NCI-H510A treated with DMSO at 0.1 percent for 48 hours (cell line): ENCODE measurements at regions not wholly inside any gene's neighbourhood (a gene's known extent, or its start where the extent isn't known, plus 50 kb on each side); places are given as distances from the start of the nearest gene placed in this dataset.
A peak's percentile ranks its signal among the peaks of the same experiment; 100 is the strongest.

ENCODE experiments used
- DNase-seq: peaks from one replicate; lab custom pipeline; 2025; lab: John Stamatoyannopoulos, UW

DNA sequence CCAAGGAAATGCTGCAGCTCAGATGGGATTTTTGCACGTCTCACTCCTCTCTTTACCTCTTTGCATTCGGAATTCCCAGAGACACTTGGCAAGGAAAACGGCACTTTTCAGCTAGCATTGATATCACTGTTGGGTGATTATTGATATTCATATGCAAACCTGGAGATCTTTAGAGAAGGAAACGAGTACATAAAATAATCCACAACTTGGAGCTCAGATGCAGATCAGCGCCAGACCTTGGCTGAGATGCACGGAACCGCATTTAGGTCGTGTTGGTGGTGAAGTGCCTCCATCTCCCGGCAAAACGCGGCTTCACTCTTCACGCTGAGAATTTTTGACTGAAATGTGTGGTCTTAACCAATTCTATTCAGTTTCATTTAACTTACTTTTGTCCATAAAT is 77.2 kb upstream of the ARHGEF7 start:
- no peak for DNase-seq

DNA sequence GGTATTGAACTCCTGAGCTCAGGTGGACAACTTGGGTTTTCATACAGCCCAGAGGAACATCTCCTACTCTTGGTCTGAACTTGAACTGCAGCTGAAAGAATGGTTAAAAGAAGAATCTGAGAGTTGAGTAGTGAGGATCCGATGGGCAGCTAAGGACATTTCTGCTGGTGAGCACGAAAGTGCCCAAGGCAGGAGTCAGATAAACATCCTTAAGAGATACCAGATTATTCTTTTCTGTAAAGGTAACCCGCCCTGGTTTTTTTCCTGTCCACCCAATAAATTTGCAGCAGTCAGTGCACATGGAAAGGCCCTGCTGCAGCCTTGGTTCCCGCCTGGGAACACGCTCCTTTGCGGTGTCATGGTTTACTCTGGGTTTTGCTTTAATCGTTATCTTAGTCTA is 78.4 kb upstream of the ARHGEF7 start:
- DNase-seq: no peak

DNA sequence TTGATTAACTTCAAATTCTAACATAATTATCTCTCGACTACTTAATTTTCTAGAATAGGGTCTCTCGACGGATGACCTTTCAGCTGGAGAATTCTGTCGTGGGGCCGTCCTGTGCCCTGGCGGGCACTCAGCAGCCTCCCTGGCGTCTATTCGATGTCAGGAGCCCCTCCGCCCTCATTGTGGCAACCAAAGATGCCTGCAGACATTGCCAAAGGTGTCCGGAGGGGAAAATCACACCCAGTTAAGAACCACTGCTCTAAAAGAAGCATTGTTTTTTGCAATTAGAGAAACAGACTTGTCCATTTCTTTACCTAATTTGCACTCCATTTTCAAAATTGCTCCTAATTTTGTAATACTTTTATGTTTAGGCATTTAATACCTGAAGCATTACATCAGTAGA is 79.2 kb upstream of the ARHGEF7 start:
- DNase-seq: no peak

DNA sequence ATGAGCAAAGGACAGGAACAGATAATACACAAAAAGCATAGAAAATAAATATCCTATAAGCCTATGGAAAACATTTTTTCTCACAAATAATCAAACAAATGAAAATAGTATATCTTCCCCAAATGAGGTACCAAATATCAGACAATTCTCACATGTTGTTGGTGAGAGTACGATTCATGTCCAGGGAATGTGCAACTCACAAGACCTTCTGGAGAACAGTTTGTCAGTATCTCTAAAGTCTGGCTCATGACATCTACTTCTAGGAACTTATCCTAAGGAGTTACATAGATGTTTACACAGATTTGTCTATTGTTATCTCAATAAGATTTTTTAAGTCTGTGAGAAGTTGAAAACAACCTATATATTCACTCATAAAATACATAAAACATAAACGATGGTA is 80.3 kb upstream of the ARHGEF7 start:
- no peak for DNase-seq

DNA sequence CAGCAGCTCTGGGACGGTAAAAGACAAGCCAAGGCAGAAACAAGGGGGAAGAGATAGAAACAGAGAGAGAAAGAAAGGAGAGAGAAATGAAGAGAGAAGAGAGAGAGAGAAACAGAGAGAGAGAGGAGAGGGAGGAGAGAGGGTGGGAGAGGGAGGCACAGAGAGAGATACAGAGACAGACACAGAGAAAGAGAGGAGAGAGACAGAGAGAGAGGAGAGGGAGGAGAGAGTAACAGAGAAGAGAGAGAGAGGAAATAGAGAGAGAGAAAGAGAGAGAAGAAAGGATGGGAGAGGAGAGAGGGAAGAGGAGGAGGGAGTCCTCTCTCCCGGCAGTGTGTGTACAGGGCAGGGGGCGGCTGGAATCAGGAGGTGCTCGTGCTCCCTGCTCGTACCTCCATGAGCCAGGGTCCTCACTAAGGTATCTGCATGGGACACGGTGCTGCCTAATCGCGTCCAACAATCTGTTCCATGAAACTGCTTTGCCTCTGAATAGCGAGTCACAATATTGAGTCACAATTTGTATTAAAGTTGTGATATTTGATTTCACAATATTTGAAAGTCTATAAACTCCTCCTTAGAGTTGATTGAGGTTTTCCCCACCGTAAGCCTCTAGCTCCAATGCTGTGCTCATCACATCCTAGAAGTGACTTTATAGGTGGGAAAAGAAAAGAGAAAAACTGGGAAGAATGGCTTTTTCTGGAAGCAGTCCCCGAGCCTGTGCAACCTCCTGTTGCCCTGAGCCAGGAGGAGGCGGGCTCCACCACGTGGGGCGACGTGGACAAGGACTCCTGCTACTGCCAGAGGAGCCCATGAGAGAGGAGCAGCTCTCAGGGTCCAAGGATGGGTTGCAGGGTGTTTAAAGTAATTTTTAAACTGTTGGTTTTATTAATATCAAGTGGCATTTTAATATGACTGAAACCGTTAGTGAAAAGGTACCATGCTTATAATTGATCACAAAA is 81.7 kb upstream of the ARHGEF7 start:
- no peak for DNase-seq

DNA sequence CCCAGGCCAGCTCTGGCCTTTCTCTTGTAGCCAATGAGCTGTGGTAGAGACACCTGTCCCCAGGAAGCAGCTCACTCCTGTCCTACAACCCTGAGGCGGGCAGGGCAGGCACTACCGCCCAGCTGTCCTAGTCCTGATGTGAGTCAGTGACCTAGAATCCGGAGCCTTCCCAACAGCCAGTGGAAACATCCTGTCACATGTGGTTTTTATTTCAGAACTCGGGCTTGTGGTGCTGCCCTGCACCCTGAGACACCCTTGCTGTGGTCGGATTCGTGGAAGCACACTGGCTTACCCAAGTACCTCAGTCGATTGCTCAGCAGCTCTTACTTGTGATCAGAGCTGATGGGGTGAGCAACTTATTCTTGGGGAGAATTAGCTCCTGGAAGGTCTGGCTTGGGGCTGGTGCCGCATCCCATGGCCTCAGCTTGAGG is 83.6 kb upstream of the ARHGEF7 start:
- DNase-seq: peak; percentile 85

DNA sequence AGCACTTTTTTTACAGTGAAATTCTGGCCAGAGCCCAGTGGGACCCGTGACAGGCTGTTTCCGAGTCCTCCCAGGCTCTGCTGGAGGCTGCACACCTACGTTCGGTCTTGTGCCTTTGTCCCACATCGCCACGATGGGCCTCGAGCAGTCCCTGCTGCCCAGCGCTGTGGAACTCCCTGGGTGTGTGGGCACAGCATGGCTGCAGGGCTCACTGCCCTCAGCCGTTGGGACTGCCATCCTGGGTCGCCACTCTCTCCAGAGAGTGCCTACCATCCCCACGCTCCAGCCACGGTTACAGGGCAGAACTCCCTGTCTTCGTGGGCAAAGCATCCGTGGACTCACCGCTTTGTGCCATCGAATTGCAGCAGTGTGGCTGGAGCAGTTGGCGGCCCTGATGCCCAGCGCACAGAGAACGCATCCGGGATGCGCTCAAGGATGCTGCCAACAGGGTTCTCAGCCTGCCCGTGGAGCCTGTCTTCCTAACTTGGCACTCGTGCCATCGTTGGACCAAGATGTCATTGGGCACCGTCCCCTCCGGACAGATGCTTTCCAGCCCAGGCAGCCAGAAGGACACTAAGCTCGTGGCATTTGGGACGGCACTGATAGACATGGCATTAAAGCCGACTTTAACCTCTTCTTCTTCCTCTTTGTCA is 85.0 kb upstream of the ARHGEF7 start:
- no peak for DNase-seq

DNA sequence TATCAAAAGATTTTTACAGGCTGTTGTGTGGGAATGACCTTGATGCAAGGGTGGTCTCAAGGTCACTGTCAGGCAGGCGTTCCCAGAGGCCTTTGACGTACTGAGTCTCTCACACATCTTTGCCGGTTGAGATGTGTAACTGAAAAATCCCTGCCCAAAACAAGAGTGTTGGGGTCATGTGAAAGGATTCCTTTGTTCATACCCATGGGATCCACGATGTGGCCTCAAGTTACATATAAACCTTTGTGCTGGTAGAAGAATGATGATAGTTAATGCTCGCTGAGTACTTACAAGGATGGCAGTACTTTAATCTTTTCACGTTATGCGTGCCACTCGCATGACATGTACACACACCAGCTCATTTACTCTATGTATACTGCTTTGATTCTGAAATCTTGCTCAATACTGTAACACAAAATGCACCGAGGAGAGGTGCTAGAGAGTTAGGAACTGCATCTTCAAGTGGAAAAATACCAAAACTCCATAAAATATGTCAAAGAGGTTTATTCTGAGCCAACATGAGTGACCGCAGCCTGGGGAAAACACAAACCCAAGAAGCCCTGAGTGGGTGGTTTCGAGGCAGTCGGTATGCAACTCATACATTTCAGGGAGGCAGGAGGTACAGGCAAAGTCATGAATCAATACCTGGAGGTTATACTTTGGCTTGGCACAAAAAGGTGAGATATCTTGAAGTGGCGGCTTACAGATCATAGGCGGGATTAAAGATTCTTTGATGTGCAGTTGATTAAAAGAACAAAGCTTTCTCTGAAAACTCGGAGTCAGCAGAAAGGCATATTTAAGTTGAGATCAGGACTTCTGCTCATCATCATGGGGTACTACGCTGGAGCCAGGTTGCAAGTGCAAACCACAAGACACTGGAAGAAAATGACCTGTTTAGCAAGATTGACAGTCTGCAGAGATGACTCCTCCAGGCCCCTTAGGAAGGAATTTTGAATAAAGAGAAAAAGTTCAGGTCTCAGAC is 87.4 kb upstream of the ARHGEF7 start:
- DNase-seq: no peak

DNA sequence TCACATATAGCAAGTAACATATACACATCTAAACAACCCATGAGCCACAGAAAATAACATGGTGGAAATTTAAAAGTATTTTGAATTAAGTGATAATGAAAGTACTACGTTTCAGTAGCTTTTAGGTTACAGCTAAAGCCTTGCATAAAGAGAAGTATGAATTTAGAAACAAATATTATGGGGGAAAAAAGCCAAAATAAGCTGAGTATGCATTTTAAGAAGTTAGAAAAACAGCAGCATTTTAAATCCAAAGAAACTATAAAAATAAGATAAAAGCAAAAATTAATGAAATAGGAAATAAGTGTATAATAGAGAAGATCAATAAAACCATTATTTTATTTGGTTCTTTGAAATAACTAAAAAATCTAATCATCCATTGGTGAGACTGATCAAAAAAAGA is 89.8 kb upstream of the ARHGEF7 start:
- DNase-seq: no peak

DNA sequence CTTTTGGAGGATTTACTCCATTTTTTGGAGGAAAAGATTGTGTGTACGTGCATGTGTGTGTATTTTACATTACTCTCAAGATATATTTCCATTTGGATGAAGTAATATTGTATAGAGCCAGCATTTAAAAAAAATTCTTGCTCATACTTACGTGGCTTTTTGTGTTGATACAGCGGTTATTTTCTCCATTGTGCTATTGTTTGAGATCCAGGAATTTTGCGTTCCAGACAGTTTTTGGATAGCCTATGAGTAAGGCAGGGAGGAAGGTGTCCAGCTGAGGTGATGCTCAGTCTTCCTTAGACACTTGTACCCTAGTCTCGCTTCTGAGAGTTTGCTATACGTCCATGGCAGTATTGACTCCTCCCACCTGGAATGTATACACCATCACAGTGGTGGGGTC is 92.2 kb upstream of the ARHGEF7 start:
- no peak for DNase-seq

DNA sequence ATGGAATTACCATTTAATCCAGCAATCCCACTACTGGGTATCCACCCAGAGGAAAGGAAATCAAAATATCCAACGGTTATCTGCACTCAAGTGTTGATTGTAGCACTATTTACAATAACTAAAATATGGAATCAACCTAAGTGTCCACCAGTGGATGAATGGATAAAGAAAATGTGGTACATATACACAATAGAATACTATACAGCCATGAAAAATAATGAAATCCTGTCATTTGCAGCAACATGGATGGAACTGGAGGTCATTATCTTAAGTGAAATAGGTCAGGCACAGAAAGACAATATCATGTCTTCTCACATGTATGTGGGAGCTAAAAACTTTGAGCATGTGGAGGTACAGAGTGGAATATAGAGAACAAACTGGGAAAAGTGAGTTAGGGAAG is 92.9 kb upstream of the ARHGEF7 start:
- DNase-seq: no peak

DNA sequence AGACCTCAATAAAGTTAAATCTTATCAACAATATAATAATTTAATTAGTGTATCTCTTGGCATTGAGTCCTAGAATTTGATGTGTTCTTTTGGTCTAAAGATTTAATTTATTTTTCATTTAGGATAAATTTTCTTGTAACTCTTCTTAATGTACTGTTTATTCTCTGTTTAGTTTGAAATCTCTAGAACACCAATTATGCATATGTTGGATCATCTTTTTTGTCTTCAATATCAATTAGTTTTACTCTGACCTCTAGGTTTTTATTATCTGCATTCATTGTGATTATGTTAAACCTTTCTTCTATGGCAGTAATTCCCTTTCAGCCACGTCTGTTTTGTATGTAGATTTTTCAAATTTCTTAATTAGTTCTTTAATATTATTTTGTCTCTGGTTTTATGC is 93.8 kb upstream of the ARHGEF7 start:
- DNase-seq: no peak

DNA sequence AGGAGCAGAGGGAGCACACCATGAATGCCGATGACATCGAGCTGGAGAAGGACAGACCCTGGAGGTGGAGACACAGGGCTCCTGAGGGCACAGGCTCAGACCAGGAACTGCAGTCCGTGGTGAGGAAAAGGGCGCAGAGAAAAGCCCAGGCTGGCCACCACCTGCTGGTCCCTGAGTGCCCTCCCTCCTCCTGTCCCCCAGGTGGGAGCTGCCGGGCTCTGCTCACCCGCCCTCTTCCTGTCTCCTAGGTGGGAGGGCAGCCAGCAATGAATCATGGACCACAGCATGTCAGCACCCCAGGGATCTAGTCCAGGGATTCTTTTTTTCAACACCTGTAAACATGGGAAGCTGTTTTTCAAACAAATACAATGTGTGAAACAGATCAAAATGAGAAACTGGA is 94.6 kb upstream of the ARHGEF7 start:
- no peak for DNase-seq

DNA sequence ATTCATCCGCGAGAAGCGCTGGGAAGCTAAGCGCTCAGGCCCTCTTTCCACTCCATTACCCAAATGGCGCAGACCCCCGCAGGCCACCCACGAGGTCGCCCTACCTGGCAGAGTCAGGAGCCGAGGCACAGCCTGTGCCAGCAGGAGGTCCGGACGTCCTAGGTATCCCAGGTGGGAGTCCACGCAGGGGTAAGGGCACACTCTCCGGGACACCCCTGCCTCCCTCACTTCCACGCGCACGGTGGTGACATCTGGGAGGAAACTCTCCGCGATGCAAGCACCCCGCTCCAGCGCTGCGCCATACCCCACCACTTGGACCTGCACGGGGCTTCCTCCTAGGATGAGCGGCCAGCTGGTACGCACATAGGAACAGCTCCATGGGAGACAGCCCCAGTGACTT is 95.1 kb upstream of the ARHGEF7 start:
- no peak for DNase-seq

DNA sequence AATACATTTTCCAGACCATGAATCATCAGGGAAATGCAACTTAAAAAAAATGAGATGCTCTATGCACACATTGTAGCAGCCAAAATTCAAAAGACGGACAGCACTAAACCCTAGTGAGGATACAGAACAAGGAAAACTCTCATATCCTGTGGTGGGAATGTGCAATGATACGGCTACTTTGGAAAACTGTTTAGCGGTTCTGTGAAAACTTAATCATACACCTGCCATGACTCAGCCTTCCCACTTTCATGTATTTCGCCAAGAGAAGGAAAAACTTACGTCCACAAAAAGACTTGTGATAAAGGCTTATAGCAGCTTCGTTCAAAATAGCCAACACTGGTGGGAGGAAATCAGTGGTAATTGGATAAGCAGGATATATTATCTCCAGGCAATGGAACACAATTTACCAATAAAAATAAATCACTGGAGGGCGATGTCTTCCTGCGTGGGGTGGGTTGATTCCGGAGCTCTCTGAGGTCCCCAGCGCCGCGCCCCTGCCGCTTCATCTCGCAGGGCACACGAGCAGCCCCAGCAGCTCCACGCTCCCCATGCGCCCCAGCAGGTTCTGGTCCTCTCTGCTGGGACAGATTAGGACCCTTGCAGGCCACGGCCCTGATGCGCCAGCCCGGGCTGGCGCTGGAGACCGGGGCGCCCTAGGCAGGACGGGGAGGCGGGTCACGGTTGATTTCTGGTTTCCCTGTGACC is 97.2 kb upstream of the ARHGEF7 start:
- DNase-seq: no peak

DNA sequence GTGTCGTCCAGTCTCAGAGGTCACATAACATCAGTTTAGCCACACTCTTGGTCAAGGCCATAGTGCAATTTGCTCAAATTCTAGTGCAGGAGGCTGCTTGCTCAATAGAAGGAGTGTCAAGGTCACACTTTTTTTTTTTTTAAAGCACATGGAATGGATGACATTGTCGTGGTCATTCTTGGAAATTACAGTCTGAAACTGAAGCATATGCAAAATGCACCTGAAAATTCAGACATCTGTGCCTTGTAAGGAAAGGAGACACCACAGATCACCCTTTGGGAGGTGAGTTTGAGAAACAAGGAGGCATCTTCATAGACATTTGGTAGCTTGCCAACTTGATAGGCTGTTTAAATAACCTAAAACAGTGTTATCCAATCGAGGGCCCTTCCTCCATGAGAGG is 98.3 kb upstream of the ANKRD10 start:
- DNase-seq: no peak

DNA sequence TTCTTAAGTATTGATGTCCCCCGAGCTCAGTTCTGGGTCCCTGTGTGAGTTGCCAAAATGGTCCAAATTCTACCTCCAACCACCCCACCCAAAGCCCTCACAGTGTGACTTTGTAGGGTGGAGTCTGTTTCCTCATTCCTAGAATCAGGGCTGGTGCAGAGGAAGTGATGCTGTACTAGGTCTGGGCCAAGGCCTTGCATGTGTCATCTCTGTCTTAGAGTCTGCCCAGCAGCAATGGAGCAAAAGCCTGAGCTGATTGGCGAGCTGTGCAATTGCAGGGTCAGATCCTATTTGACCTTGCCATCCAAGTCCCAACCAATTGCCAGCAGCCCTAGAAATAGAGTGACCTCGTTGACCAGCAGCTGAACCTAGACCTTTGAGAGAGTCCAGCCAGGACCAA is 97.0 kb upstream of the ANKRD10 start:
- no peak for DNase-seq

DNA sequence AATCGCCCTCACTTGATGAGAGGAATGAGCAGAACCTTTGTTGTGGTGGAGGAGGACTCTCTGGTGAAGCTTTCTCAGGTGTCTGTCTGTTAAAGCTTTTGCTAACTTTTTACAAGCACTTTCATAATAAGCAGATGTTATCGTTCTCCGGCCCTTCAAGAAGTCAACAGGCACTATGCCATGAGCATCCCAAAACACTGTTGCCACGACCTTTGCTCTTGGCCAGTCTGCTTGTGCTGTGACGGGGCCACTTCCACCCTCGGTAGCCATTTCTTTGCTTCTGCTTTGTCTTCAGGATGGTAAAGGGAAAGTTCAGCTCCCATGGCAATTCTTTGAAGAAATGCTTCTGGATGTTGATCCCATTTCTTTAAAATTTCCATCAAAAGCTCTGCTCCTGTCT is 93.5 kb upstream of the ANKRD10 start:
- DNase-seq: no peak

DNA sequence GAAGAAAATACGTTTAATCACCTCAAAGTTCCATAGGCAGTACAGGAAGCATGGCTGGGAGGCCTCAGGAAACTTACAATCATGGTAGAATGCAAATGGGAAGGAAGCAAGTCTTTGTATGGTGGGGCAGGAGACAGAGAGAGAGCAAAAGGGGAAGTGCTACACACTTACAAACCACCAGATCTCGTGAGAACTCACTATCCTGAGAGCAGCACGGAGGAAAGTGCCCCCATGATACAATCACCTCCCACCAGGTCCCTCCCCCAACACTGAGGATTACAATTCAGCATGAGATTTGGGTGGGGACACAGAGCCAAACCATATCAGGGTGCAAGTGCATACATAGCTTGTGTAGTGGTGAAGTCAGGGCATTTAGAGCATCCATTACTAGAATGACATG is 92.3 kb upstream of the ANKRD10 start:
- no peak for DNase-seq

DNA sequence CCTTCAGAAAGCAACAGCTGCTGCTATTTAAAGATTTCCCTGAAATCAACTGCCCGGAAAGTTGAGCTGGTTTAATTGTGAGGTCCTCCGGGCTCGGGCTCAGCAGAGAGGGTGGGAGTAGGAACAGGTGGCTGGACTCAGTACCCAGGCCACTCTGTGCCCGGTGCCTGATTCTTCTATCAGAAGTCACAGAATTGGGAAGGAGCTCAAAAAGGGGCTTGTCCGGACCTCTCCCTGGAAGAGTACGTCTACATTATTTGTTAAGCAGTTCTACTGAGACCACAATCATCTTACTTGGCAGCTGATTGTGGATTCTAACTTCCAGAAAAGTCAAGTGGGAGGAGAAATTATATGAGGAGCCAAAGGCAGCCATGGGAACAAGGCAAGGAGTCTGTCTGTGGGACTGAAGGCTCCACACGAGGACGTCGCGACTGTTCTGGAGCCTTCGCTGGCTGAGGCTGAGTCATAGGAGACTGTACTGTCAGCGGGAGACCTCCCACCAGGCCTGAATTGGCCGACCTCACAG is 91.7 kb upstream of the ANKRD10 start:
- DNase-seq: no peak

DNA sequence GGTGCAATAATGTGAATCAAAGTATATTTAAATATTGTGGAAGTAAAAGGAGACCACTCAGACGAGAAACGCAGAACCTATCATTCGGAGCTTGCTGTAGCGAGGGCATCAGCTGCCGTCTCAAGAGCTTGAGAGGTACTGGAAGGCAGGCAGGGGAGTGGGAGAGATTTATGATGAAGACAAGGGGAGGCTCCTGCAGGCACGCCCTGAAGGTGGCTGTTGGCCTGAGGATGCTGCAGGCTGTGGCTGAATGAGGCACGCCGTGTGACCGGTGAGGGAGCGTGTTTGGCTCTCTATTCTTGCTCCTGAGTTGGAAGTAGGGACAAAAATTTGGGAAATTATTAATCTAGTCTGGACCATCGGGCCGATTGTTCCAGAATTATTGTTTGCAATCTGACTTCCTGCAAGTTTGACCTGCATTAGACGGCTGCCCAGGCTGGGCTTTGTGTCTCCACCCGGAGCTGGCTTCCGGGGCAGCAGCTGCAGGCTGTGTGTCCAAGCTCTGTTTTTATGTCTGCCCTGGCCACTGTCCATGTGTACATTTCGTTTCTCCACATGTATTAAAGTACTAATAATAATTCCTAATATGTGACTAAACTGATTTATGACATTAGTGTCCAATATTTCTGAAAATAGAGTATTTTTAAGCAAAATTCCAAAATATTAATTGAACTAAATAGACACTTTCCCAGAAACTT is 91.1 kb upstream of the ANKRD10 start:
- no peak for DNase-seq
